Chondrocyte (in vitro differentiated cells): ENCODE measurements at regions not wholly inside any gene's neighbourhood (a gene's known extent, or its start where the extent isn't known, plus 50 kb on each side); places are given as distances from the start of the nearest gene placed in this dataset.

Experiments used
- DNase-seq: peaks from one replicate; pipeline ENCODE4 v3.0.0; 2021; ENCODE audit warnings: mixed read lengths, low spot score
- H3K27ac Mint-ChIP-seq: one replicate; pipeline ENCODE4 v1.8.0; 2021; ENCODE audit warnings: mild to moderate bottlenecking, moderate library complexity, mixed read lengths; ENCODE audit not compliant: unreplicated experiment
- H3K27me3 Mint-ChIP-seq: 2 replicates; pipeline ENCODE4 v1.8.0; 2021; ENCODE audit warnings: low read depth, mixed read lengths
- H3K36me3 Mint-ChIP-seq: 2 replicates; pipeline ENCODE4 v1.8.0; 2021; ENCODE audit warnings: low read depth, mixed read lengths
- H3K4me1 Mint-ChIP-seq: 2 replicates; pipeline ENCODE4 v1.8.0; 2021; ENCODE audit warnings: low read depth, mild to moderate bottlenecking, mixed read lengths
- H3K4me3 Mint-ChIP-seq: one replicate; pipeline ENCODE4 v1.8.0; 2021; ENCODE audit warnings: mild to moderate bottlenecking, moderate library complexity, mixed read lengths; ENCODE audit not compliant: unreplicated experiment
- H3K9me3 Mint-ChIP-seq: 2 replicates; pipeline ENCODE4 v1.8.0; 2021; ENCODE audit warnings: low read depth, mixed read lengths
- TF ChIP-seq, protein P1 (sequence below): fragments of 200-600 bp; sonication (generic); IDR thresholded peaks from 2 replicates; pipeline ENCODE4 v1.5.0; 2021; ENCODE audit warnings: antibody characterized with exemption, mild to moderate bottlenecking, moderate library complexity

DNA sequence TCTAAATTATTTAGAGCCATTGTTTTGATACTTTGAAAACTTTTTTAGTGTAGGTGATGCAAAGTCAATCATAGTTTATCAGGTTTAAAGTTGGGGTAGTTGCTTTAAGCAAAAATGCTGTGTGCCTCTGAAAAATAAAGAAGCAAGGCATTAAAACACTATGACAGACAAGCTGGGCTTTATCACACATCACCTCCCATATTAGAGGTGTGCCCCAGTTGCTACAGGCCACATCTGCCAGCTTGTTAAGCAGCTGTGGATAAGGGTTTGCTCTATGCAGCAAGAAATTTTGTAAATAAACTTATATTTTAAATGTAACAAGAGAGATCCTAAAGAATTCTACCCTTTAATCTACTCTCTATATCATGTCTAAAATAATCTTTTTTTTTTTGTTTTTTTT is 255.8 kb downstream of the B3GLCT start:
- TF ChIP-seq, protein P1, sequence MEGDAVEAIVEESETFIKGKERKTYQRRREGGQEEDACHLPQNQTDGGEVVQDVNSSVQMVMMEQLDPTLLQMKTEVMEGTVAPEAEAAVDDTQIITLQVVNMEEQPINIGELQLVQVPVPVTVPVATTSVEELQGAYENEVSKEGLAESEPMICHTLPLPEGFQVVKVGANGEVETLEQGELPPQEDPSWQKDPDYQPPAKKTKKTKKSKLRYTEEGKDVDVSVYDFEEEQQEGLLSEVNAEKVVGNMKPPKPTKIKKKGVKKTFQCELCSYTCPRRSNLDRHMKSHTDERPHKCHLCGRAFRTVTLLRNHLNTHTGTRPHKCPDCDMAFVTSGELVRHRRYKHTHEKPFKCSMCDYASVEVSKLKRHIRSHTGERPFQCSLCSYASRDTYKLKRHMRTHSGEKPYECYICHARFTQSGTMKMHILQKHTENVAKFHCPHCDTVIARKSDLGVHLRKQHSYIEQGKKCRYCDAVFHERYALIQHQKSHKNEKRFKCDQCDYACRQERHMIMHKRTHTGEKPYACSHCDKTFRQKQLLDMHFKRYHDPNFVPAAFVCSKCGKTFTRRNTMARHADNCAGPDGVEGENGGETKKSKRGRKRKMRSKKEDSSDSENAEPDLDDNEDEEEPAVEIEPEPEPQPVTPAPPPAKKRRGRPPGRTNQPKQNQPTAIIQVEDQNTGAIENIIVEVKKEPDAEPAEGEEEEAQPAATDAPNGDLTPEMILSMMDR: no peak
- H3K4me3 Mint-ChIP-seq: no peak overlapping the region
- H3K4me1 Mint-ChIP-seq: no peaks in the 10 kb centered on the region
- H3K36me3 Mint-ChIP-seq: no peaks in the 10 kb centered on the region
- H3K27me3 Mint-ChIP-seq: peaks cover 18% of the 10 kb centered on the region
- no peak for DNase-seq
- peaks cover 5% of the 10 kb centered on the region for H3K9me3 Mint-ChIP-seq
- H3K27ac Mint-ChIP-seq: no peak overlapping the region

DNA sequence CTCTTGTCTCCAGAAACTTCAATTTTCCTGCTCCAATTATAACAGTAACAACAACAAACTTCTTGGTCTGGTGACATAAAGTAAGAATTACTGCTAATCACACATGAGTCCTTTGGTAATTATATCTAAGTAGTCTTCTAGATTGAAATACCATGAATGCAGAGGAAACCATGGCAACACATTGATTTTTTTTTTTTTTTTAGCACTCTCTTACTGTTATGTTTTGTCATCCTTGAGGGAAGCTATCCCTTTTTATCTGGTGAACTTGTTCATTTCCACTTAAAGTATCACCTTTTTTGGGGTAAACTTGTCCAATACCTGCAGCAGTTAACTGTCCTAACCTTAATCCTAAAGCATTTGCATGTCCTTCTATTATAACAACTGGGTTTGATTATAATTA is 256.3 kb downstream of the B3GLCT start:
- peaks cover 2% of the 10 kb centered on the region for H3K9me3 Mint-ChIP-seq
- H3K27ac Mint-ChIP-seq: no peak overlapping the region
- no peak overlapping the region for H3K4me3 Mint-ChIP-seq
- no peaks in the 10 kb centered on the region for H3K36me3 Mint-ChIP-seq
- H3K27me3 Mint-ChIP-seq: peaks cover 14% of the 10 kb centered on the region
- TF ChIP-seq, protein P1: no peak
- no peak for DNase-seq
- no peaks in the 10 kb centered on the region for H3K4me1 Mint-ChIP-seq

DNA sequence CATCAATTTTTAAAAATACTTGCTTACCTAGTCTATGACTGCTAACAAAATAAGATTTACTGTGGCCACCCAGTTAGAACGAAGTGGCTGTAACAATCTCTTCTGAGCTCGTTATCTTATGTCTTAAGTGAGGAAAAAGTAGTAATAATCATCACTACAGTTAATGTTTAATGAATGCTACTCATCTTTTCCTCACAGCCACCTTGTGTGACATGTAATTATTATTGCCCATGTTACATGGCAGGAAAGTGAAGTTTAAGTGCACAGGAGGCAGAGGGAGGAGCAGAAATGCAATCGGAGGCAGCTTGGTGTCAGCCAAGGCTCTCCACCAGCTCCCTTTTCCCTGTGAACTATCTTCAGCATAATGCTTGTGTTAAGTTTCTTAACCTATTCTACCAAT is 260.3 kb downstream of the B3GLCT start:
- TF ChIP-seq, protein P1: no peak
- peaks cover 2% of the 10 kb centered on the region for H3K9me3 Mint-ChIP-seq
- no peaks in the 10 kb centered on the region for H3K36me3 Mint-ChIP-seq
- no peak overlapping the region for H3K27ac Mint-ChIP-seq
- no peak for DNase-seq
- no peak overlapping the region for H3K4me3 Mint-ChIP-seq
- H3K27me3 Mint-ChIP-seq: peaks cover 8% of the 10 kb centered on the region
- H3K4me1 Mint-ChIP-seq: no peaks in the 10 kb centered on the region

DNA sequence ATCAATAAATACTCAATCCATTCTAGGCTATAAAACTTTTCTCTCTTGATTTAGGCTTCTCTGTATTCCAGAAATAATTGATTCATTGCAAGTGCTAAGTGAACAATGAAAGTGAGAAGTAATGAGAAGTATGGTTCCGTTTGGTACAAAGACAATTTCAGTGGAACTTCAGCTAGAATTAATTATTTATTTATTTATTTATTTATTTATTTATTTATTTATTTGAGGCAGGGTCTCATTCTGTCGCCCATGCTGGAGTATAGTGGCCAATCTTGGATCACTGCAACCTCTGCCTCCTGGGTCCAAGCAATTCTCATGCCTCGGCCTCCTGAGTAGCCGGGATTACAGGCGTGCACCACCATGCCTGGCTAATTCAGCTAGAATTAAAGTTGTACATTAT is 262.1 kb downstream of the B3GLCT start:
- DNase-seq: no peak
- H3K36me3 Mint-ChIP-seq: no peaks in the 10 kb centered on the region
- no peak overlapping the region for H3K4me3 Mint-ChIP-seq
- H3K27ac Mint-ChIP-seq: no peak overlapping the region
- TF ChIP-seq, protein P1: no peak
- H3K9me3 Mint-ChIP-seq: peaks cover 2% of the 10 kb centered on the region
- H3K27me3 Mint-ChIP-seq: peaks cover 15% of the 10 kb centered on the region
- H3K4me1 Mint-ChIP-seq: no peaks in the 10 kb centered on the region

DNA sequence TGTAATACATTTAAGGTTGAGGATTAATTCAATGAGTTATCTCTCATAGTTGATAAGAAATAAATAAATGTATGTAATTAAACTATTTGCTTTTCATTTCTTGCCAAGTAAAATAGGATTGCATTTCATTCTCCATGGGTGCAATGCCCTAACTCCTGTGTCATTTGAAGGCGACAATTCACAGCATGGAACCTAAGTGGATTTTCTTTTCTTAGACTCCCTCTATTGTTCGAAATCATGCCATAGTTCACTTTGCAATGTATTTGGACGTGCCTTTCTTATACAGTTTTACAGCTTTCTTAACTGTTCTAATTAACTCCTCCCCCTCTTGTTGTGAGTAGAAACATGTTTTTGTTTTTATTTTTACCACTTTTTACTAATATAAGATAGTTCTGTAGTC is 263.0 kb downstream of the B3GLCT start:
- Mint-ChIP-seq H3K27me3 (peaks cover 19% of the 10 kb centered on the region), H3K27ac (no peak overlapping the region), H3K9me3 (peaks cover 2% of the 10 kb centered on the region), H3K4me3 (no peak overlapping the region), H3K36me3 (no peaks in the 10 kb centered on the region), H3K4me1 (no peaks in the 10 kb centered on the region)
- no peak for DNase-seq
- TF ChIP-seq, protein P1: no peak
